Left lung (tissue), 4 donors: ENCODE measurements at regions not wholly inside any gene's neighbourhood (a gene's known extent, or its start where the extent isn't known, plus 50 kb on each side); places are given as distances from the start of the nearest gene placed in this dataset.

Experiments
- ATAC-seq: fragments of 200-7000 bp; cut with Tn5 transposase; one replicate; pipeline ENCODE4 v1.9.1; 2020; ENCODE audit warnings: moderate library complexity
- DNase-seq, 4 donors: peaks; one replicate each; pipeline ENCODE4 v3.0.0-alpha.2; 2013 to 2020
- H3K27ac ChIP-seq, 2 donors: fragments of 200-600 bp; sonication (generic) in 1 of 2; one replicate each; pipeline versions ENCODE4 v1.5.0 to v1.8.0; 2020 to 2021
- H3K27me3 ChIP-seq, 2 donors: fragments of 200-600 bp; sonication (generic) in 1 of 2; one replicate each; pipeline versions ENCODE4 v1.5.0 to v1.8.0; 2020 to 2021
- H3K36me3 ChIP-seq, 2 donors: fragments of 200-600 bp; sonication (generic) in 1 of 2; one replicate each; pipeline versions ENCODE4 v1.5.0 to v1.8.0; 2020 to 2021
- H3K4me1 ChIP-seq, 2 donors: fragments of 200-600 bp; one replicate each; pipeline ENCODE4 v1.8.0; 2021
- H3K4me3 ChIP-seq, 2 donors: fragments of 200-600 bp; sonication (generic) in 1 of 2; one replicate each; pipeline versions ENCODE4 v1.5.0 to v1.8.0; 2020 to 2021; ENCODE audit warnings: mild to moderate bottlenecking in 1 of 2
- H3K9me3 ChIP-seq, 2 donors: fragments of 200-600 bp; sonication (generic) in 1 of 2; one replicate each; pipeline versions ENCODE4 v1.5.0 to v1.8.0; 2020 to 2021
- intact Hi-C, 2 donors: fragments of 100-400 bp; cut with DNase I; formaldehyde crosslinking; loops; one replicate each; pipeline versions ENCODE4 v1.11.2 to v1.14.2; 2022
- TF ChIP-seq, protein P1 (sequence below), 2 donors: fragments of 200-600 bp; sonication (generic) in 1 of 2; IDR thresholded peaks; one replicate each; pipeline versions ENCODE4 v1.5.0 to v1.8.0; 2021; ENCODE audit warnings: antibody characterized with exemption in 2 of 2
- donor health status: DM: no; HTN: yes; CAD: no.
- donor health status: DM: no; HTN: no; CAD: no.

DNA sequence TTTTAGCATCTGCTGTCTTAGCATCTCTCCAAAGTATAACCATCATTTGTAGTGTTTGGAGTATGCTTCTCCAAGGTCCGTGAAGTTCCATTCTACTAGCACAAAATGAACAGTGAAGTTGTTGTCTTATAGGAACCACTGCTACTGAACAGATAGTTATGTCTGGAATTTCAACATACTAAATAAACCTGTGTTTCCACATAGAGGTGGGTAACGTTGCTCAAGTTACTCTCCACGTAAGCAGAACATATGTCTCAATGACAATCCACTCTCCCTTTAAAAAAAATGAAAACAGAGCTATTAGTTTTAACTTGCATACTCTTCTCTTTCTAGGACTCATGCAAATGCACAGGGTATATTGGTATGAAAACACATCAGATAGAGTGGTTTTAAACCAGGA, 184.3 kb upstream of the TRPC4 start:
- no peak for ATAC-seq
- TF ChIP-seq, protein P1, sequence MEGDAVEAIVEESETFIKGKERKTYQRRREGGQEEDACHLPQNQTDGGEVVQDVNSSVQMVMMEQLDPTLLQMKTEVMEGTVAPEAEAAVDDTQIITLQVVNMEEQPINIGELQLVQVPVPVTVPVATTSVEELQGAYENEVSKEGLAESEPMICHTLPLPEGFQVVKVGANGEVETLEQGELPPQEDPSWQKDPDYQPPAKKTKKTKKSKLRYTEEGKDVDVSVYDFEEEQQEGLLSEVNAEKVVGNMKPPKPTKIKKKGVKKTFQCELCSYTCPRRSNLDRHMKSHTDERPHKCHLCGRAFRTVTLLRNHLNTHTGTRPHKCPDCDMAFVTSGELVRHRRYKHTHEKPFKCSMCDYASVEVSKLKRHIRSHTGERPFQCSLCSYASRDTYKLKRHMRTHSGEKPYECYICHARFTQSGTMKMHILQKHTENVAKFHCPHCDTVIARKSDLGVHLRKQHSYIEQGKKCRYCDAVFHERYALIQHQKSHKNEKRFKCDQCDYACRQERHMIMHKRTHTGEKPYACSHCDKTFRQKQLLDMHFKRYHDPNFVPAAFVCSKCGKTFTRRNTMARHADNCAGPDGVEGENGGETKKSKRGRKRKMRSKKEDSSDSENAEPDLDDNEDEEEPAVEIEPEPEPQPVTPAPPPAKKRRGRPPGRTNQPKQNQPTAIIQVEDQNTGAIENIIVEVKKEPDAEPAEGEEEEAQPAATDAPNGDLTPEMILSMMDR (IDR thresholded peaks at IDR 0.05), result no peak
- Histone ChIP-seq H3K27me3 (no peaks in the 10 kb centered on the region), H3K9me3 (no peaks in the 10 kb centered on the region), H3K36me3 (no peaks in the 10 kb centered on the region), H3K4me1 (no peaks in the 10 kb centered on the region), H3K4me3 (no peak overlapping the region), H3K27ac (no peak overlapping the region)
- intact Hi-C loops, result no loop called here
- DNase-seq, result no peak

GRCh38 chr13:38046049-38046376, 176.4 kb upstream of the TRPC4 start:
- H3K36me3 ChIP-seq, result no peaks in the 10 kb centered on the region
- H3K4me3 ChIP-seq, result no peak overlapping the region
- intact Hi-C loops, result no loop called here
- H3K9me3 ChIP-seq, result peaks cover 0 to 14% of the 10 kb centered on the region in 2 donors
- DNase-seq, result no peak
- no peak overlapping the region for H3K27ac ChIP-seq
- ATAC-seq, result no peak
- H3K27me3 ChIP-seq, result no peaks in the 10 kb centered on the region
- no peaks in the 10 kb centered on the region for H3K4me1 ChIP-seq
- TF ChIP-seq, protein P1 (IDR thresholded peaks at IDR 0.05), result no peak

DNA sequence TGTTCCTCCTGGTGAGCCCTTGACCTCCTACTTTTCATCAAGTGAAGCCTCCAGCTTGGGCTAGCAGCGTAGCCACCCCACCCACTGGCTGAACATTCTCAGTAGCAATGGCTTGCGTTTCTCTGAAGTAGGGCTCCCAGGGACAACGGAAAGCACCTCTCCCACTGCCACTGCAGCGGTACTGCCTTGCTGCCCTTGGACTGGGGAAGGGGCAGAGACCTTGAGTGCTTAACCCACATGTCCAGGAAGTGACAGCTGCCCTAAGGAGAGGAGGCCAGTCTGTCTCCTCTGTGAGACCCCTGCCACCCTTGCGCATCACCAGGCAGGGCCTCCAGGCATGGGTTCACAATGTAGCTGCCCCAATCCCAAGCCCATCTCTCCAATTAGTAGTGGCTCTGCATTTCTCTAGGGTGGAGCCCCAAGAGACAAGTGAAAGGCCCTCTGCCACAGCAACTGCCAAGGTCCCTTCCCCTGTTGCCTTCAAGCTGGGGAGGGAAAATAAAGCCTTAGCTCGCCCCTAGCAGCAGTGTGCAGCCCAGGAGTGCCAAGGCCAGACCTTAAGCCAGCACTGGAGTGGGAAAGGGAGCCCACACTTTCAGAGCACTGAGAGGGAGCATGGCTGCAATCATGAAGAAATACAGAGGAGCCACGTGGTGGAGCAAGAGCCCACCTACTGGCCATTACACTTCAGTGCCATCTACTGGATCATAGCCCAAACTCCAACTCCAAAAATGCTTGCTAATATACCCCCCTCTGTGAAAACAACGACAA, 175.9 kb upstream of the TRPC4 start:
- H3K36me3 ChIP-seq, result no peaks in the 10 kb centered on the region
- DNase-seq (peak in 1 of 4 donors; percentile 8), ATAC-seq (no peak)
- intact Hi-C loops, result no loop called here
- H3K27me3 ChIP-seq, result no peaks in the 10 kb centered on the region
- no peaks in the 10 kb centered on the region for H3K4me1 ChIP-seq
- H3K4me3 ChIP-seq, result no peak overlapping the region
- TF ChIP-seq, protein P1 (IDR thresholded peaks at IDR 0.05), result no peak
- no peak overlapping the region for H3K27ac ChIP-seq
- H3K9me3 ChIP-seq, result peaks cover 0 to 19% of the 10 kb centered on the region in 2 donors

GRCh38 chr13:38044067-38044466, 174.5 kb upstream of the TRPC4 start:
- TF ChIP-seq, protein P1 (IDR thresholded peaks at IDR 0.05), result no peak
- Histone ChIP-seq H3K27me3 (no peaks in the 10 kb centered on the region), H3K9me3 (peaks cover 0 to 22% of the 10 kb centered on the region in 2 donors), H3K4me3 (no peak overlapping the region), H3K36me3 (no peaks in the 10 kb centered on the region), H3K27ac (no peak overlapping the region), H3K4me1 (no peaks in the 10 kb centered on the region)
- peak in 1 of 4 donors; percentile 34 for DNase-seq
- ATAC-seq, result no peak
- intact Hi-C loops, result no loop called here

- intact Hi-C loops, result no loop called here
- Histone ChIP-seq H3K9me3 (peaks cover 0 to 24% of the 10 kb centered on the region in 2 donors), H3K27ac (no peak overlapping the region), H3K4me1 (no peaks in the 10 kb centered on the region), H3K36me3 (no peaks in the 10 kb centered on the region), H3K27me3 (no peaks in the 10 kb centered on the region), H3K4me3 (no peak overlapping the region)
- TF ChIP-seq, protein P1 (IDR thresholded peaks at IDR 0.05), result no peak
- ATAC-seq, result no peak
- DNase-seq, result no peak
Measured at GRCh38 chr13:38042771-38043170, 173.2 kb upstream of the TRPC4 start.
